ENCODE measurements at regions not wholly inside any gene's neighbourhood (a gene's known extent, or its start where the extent isn't known, plus 50 kb on each side); places are given as distances from the start of the nearest gene placed in this dataset.

DNA sequence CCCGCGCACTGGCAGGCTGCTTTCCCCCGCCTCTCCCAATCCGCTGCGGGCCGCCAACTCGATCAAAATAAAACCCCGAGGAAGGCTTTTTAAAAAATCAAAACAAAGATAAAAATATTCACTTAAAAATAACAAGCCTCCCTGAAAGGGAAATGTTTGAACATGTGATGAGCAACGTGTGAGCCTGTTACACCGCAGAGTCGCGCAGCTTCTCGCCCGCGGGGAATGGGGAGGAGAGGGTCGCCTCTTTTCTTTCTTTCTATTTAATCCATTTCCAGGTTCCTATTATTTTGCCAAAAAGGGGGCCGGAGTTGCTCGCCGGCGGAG is 326.0 kb upstream of the F9 start:
- Histone ChIP-seq H3K27ac (peak overlapping the region; percentile 83 to 93 (median 86)), H3K4me1 (peaks cover 15 to 18% of the 10 kb centered on the region in 2 donors), H3K4me3 (peak overlapping the region; percentile 62 to 70 (median 64)), H3K36me3 (no peaks in the 10 kb centered on the region), H3K27me3 (no peaks in the 10 kb centered on the region), H3K9me3 (no peaks in the 10 kb centered on the region)
- ATAC-seq (peak in 1 of 2 donors; percentile 14), DNase-seq (no peak)
- intact Hi-C loops (cut with DNase I; ENCODE audit: low total_unique reads) (no loop called here), in situ Hi-C loops (cut with MboI; ENCODE audit: low sequenced_read_pairs in 4 of 4) (no loop called here)
- TF ChIP-seq, protein P1, sequence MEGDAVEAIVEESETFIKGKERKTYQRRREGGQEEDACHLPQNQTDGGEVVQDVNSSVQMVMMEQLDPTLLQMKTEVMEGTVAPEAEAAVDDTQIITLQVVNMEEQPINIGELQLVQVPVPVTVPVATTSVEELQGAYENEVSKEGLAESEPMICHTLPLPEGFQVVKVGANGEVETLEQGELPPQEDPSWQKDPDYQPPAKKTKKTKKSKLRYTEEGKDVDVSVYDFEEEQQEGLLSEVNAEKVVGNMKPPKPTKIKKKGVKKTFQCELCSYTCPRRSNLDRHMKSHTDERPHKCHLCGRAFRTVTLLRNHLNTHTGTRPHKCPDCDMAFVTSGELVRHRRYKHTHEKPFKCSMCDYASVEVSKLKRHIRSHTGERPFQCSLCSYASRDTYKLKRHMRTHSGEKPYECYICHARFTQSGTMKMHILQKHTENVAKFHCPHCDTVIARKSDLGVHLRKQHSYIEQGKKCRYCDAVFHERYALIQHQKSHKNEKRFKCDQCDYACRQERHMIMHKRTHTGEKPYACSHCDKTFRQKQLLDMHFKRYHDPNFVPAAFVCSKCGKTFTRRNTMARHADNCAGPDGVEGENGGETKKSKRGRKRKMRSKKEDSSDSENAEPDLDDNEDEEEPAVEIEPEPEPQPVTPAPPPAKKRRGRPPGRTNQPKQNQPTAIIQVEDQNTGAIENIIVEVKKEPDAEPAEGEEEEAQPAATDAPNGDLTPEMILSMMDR (IDR thresholded peaks at IDR 0.05 in 4 of 5, conservative IDR thresholded peaks at IDR 0.05 in 1 of 5): no peak
- TF ChIP-seq POLR2A (IDR thresholded peaks at IDR 0.05): no peak

DNA sequence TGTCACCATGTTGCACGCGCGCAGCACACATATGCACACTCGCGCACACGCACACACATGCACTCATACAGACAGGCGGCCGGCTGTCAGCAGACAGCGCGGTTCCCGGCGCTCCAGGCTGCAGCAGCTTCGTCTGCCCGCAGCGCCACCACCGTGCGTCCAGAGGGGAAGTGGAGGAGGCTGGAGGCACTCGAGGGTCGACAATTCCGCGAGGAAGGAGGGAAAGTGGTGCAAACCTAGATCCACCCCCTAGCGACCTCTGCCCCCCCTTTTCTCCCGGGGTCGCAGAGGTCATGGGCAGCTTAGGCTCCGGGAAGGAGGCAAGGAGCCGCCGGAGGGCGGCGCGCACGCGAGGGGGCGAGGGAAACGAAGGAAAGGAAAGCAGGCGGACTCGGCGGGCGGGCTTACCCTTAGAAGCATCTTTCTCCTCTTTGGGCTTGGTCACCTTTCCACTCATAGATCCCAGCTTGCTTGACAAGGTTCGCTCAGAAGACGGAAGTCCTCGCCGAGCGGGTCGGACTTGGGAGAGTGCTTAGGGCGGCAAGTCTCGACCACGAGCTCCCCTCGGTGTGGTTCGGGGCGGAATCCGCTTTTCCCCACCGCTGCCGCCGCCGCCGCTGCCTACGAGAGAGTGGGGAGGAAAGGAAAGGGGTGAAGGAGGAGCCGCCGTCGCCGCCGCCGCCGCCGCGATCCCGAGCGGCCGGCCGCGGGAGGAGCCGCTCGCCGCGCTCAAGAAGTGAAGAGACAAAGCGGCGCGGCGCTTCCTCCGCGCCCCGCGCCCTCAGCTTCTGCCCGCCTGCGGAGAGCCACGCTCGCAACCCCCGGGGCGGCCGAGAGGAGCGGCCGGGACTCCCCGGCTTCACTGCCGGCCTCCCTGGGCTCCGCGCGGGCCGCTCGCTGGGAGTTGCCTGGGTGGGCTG is 326.6 kb upstream of the F9 start:
- peaks cover 15 to 18% of the 10 kb centered on the region in 2 donors for H3K4me1 ChIP-seq
- no peaks in the 10 kb centered on the region for H3K9me3 ChIP-seq
- peak overlapping the region; percentile 62 to 70 (median 64) for H3K4me3 ChIP-seq
- no peak for DNase-seq
- H3K27me3 ChIP-seq: no peaks in the 10 kb centered on the region
- in situ Hi-C loops (cut with MboI; ENCODE audit: low sequenced_read_pairs in 4 of 4): no loop called here
- H3K36me3 ChIP-seq: no peaks in the 10 kb centered on the region
- H3K27ac ChIP-seq: peak overlapping the region; percentile 83 to 93 (median 86)
- intact Hi-C loops (cut with DNase I; ENCODE audit: low total_unique reads): no loop called here
- TF ChIP-seq, protein P1 (IDR thresholded peaks at IDR 0.05 in 4 of 5, conservative IDR thresholded peaks at IDR 0.05 in 1 of 5): peak in 1 of 5 experiments; percentile 19
- peak in 1 of 2 donors; percentile 10 for TF ChIP-seq POLR2A (IDR thresholded peaks at IDR 0.05)
- peak; percentile 25 to 30 for ATAC-seq

DNA sequence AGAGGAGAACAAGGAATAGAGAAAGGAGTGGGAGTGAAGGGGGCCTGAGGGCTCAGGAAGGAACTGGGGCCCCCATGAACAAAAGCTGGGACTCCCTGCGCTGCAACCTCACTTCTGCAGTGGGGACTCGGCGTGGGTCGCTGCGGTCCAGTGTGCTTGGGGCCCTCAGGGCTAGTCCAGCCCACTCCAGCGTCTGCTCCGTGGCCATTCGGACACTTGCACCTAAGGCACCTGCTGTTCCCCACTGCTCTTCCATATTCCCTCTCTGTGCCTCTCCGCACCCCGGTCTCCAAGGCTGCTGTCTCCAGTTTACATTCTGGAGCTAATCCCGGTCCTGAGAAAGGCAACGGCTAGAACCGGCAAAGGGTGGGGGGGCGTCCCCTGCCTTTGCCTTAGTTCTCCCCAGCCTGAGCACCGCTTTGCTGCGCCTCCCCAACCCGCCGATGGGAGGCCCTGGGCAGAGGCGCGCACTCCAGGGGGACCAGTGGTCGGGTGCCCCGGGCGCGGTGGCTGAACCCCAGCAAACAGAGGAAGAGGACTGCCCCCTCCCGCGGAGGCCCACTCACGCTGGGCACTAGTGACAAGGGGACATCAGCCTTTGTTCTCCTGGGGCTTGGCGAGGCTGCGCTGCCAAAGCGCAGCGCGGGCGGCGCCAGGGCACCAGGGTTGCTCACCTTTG is 327.7 kb upstream of the F9 start:
- peak overlapping the region in 3 of 4 donors; percentile 41 to 45 (median 45) for H3K27ac ChIP-seq
- ATAC-seq: no peak
- H3K9me3 ChIP-seq: no peaks in the 10 kb centered on the region
- in situ Hi-C loops (cut with MboI; ENCODE audit: low sequenced_read_pairs in 4 of 4): no loop called here
- intact Hi-C loops (cut with DNase I; ENCODE audit: low total_unique reads): no loop called here
- peak overlapping the region in 3 of 4 donors; percentile 22 to 70 (median 66) for H3K4me3 ChIP-seq
- peaks cover 15 to 18% of the 10 kb centered on the region in 2 donors for H3K4me1 ChIP-seq
- no peaks in the 10 kb centered on the region for H3K27me3 ChIP-seq
- no peak for DNase-seq
- no peaks in the 10 kb centered on the region for H3K36me3 ChIP-seq
- TF ChIP-seq, protein P1 (IDR thresholded peaks at IDR 0.05 in 4 of 5, conservative IDR thresholded peaks at IDR 0.05 in 1 of 5): no peak
- no peak for TF ChIP-seq POLR2A (IDR thresholded peaks at IDR 0.05)

DNA sequence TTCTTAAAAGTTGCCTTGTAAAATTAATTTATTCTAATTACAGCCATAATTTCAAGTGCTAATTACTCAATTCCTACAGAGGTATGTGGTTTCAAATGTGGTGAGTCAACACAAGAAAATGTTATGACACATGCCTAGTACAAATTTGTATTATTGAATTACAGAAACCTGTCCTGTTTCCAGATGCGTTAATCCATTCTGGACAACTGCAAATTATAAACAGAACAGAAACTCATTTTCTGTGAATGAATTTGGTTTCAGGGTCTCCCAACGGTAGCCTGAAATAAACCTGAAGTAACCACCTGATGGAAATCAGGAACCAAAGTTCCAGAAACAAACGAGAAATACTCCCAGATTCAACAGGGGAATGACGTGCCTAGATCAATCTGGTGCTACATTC is 328.6 kb upstream of the F9 start:
- in situ Hi-C loops (cut with MboI; ENCODE audit: low sequenced_read_pairs in 4 of 4) (no loop called here), intact Hi-C loops (cut with DNase I; ENCODE audit: low total_unique reads) (no loop called here)
- H3K27ac ChIP-seq: peak overlapping the region in 3 of 4 donors; percentile 41 to 51 (median 45)
- no peak for DNase-seq
- no peaks in the 10 kb centered on the region for H3K27me3 ChIP-seq
- H3K36me3 ChIP-seq: no peaks in the 10 kb centered on the region
- peaks cover 15 to 18% of the 10 kb centered on the region in 2 donors for H3K4me1 ChIP-seq
- no peaks in the 10 kb centered on the region for H3K9me3 ChIP-seq
- TF ChIP-seq, protein P1 (IDR thresholded peaks at IDR 0.05 in 4 of 5, conservative IDR thresholded peaks at IDR 0.05 in 1 of 5): no peak
- no peak for TF ChIP-seq POLR2A (IDR thresholded peaks at IDR 0.05)
- ATAC-seq: no peak
- no peak overlapping the region for H3K4me3 ChIP-seq
